ENCODE measurements at regions not wholly inside any gene's neighbourhood (a gene's known extent, or its start where the extent isn't known, plus 50 kb on each side); places are given as distances from the start of the nearest gene placed in this dataset.

DNA sequence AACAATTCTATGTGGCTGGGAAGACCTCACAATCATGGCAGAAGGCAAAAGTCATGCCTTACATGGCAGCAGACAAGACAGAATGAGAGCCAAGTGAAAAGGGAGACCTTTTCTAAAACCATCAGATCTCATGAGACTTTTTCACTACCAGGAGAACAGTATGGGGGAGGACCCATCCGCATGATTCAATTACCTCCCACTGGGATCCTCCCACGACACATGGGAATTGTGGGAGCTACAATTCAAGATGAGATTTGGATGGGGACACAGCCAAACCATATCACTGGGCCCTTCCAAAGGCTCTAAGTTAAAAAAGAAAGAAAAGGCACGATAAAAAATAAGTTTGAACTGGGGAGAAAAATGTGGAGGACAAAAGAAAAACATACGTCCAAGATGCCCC is 406.9 kb upstream of the CDH4 start:
- Histone ChIP-seq H3K9me2 (ENCODE audit: insufficient read depth, low read length) (no peaks in the 10 kb centered on the region), H3K27ac (ENCODE audit: low read depth, low read length, poor library complexity, severe bottlenecking) (no peak overlapping the region), H3K4me3 (ENCODE audit: low read depth, low read length, poor library complexity, severe bottlenecking) (no peak overlapping the region), H3K9me3 (ENCODE audit: low read length) (no peaks in the 10 kb centered on the region), H3K4me1 (ENCODE audit: insufficient read depth, low read length, poor library complexity, severe bottlenecking) (no peaks in the 10 kb centered on the region), H3K36me3 (ENCODE audit: insufficient read depth, low read length) (no peaks in the 10 kb centered on the region), H2AFZ (ENCODE audit: low read length) (no peak overlapping the region), H3K4me2 (ENCODE audit: low read length) (no peak overlapping the region), H4K20me1 (ENCODE audit: insufficient read depth, low read length) (no peaks in the 10 kb centered on the region), H3K79me2 (ENCODE audit: insufficient read depth, low read depth, low read length) (no peaks in the 10 kb centered on the region)
- intact Hi-C loops (cut with micrococcal nuclease; ENCODE audit: unreplicated experiment): no loop called here
- ChIA-PET POLR2A (no interaction called here), CTCF (ENCODE audit: unreplicated experiment) (no interaction called here)
- TF ChIP-seq CTCF (conservative IDR thresholded peaks at IDR 0.05; ENCODE audit: low read length) (no peak), EZH2phosphoT487 (IDR thresholded peaks at IDR 0.05; ENCODE audit: borderline replicate concordance, low read depth, low read length) (no peak)
- BruUV-seq (replicated peaks): no TSS peak
- no peak for DNase-seq (ENCODE audit: low spot score)

DNA sequence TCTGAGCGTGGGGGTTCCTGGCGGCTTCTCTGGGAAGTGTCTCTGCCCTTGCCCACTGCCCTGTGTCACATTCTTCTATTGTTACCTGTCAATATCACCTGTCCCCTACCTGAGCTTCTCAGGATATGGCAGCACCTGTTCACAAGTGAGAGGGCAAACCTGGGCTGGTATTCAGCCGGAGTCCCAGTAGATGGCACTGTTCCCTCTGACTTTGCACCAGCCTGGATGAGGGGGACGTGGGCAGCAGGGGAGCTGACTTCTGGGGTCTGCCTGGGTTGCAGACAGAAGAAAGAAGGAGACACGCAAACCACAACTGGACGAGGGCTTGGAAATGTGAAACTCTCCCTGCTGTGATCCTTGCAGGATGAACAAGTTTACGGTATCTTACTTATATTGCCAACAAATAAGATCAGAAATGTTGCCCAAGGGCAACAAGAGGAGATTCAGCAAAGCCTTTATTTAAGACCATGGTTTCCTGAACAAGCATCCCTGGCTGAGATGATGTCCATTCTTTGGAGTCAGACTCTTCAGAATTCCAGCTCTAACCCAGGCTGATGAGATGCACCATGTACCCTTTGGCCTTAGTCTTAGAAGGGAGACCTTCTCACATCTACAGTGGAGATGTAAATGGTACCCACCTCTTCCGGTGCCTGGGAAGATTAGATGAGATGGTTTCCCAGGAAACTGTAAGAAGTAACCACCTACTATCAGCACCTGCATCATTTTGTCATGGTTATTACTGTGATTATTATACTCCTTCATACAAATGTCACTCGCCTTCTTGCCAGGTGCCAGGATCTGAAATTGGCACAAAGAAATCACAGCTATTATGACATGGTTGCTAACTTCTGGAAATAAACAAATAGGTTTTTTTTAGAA is 400.0 kb upstream of the CDH4 start:
- intact Hi-C loops (cut with micrococcal nuclease; ENCODE audit: unreplicated experiment): loop anchor here (10.0 kb wide), 1 partner anchor 263 kb away; no protein-coding TSS in a partner anchor
- ChIA-PET CTCF (ENCODE audit: unreplicated experiment) (no interaction called here), POLR2A (no interaction called here)
- no peak overlapping the region for H3K4me3 ChIP-seq (ENCODE audit: low read depth, low read length, poor library complexity, severe bottlenecking)
- no peaks in the 10 kb centered on the region for H3K79me2 ChIP-seq (ENCODE audit: insufficient read depth, low read depth, low read length)
- H3K9me2 ChIP-seq (ENCODE audit: insufficient read depth, low read length): no peaks in the 10 kb centered on the region
- no peak for TF ChIP-seq EZH2phosphoT487 (IDR thresholded peaks at IDR 0.05; ENCODE audit: borderline replicate concordance, low read depth, low read length)
- TF ChIP-seq CTCF (conservative IDR thresholded peaks at IDR 0.05; ENCODE audit: low read length): peak; percentile 80
- no peak overlapping the region for H3K4me2 ChIP-seq (ENCODE audit: low read length)
- no peaks in the 10 kb centered on the region for H4K20me1 ChIP-seq (ENCODE audit: insufficient read depth, low read length)
- no TSS peak for BruUV-seq (replicated peaks)
- DNase-seq (ENCODE audit: low spot score): peak; percentile 19
- no peaks in the 10 kb centered on the region for H3K36me3 ChIP-seq (ENCODE audit: insufficient read depth, low read length)
- no peak overlapping the region for H3K27ac ChIP-seq (ENCODE audit: low read depth, low read length, poor library complexity, severe bottlenecking)
- H3K9me3 ChIP-seq (ENCODE audit: low read length): no peaks in the 10 kb centered on the region
- no peak overlapping the region for H2AFZ ChIP-seq (ENCODE audit: low read length)
- no peaks in the 10 kb centered on the region for H3K4me1 ChIP-seq (ENCODE audit: insufficient read depth, low read length, poor library complexity, severe bottlenecking)

GRCh38 chr20:60857708-60858107 is 394.4 kb upstream of the CDH4 start:
- Histone ChIP-seq H3K4me2 (ENCODE audit: low read length) (no peak overlapping the region), H2AFZ (ENCODE audit: low read length) (no peak overlapping the region), H3K4me1 (ENCODE audit: insufficient read depth, low read length, poor library complexity, severe bottlenecking) (no peaks in the 10 kb centered on the region), H3K79me2 (ENCODE audit: insufficient read depth, low read depth, low read length) (no peaks in the 10 kb centered on the region), H4K20me1 (ENCODE audit: insufficient read depth, low read length) (no peaks in the 10 kb centered on the region), H3K36me3 (ENCODE audit: insufficient read depth, low read length) (no peaks in the 10 kb centered on the region), H3K9me3 (ENCODE audit: low read length) (no peaks in the 10 kb centered on the region), H3K9me2 (ENCODE audit: insufficient read depth, low read length) (no peaks in the 10 kb centered on the region), H3K27ac (ENCODE audit: low read depth, low read length, poor library complexity, severe bottlenecking) (no peak overlapping the region), H3K4me3 (ENCODE audit: low read depth, low read length, poor library complexity, severe bottlenecking) (no peak overlapping the region)
- CTCF ChIA-PET (ENCODE audit: unreplicated experiment): no interaction called here
- TF ChIP-seq CTCF (conservative IDR thresholded peaks at IDR 0.05; ENCODE audit: low read length): no peak
- TF ChIP-seq EZH2phosphoT487 (IDR thresholded peaks at IDR 0.05; ENCODE audit: borderline replicate concordance, low read depth, low read length): no peak
- POLR2A ChIA-PET: interaction anchor here (0.7 kb wide), 1 partner anchor 1004 kb away, joined by 3 read pairs; no protein-coding TSS in a partner anchor
- no TSS peak for BruUV-seq (replicated peaks)
- intact Hi-C loops (cut with micrococcal nuclease; ENCODE audit: unreplicated experiment): loop anchor here (10.0 kb wide), 1 partner anchor 257 kb away; no protein-coding TSS in a partner anchor
- no peak for DNase-seq (ENCODE audit: low spot score)

Data from OCI-LY7 (cell line).